ENCODE measurements at regions not wholly inside any gene's neighbourhood (a gene's known extent, or its start where the extent isn't known, plus 50 kb on each side); places are given as distances from the start of the nearest gene placed in this dataset.

GRCh38 chr5:4969351-4969750 lies 170.8 kb upstream of the ADAMTS16 start:
- Histone ChIP-seq H2AFZ (ENCODE audit: insufficient read depth, low read depth, low read length, poor library complexity, severe bottlenecking) (no peak overlapping the region), H3K4me1 (ENCODE audit: control insufficient read depth in 2 of 2, insufficient read depth in 2 of 2, low read length in 2 of 2) (no peaks in the 10 kb centered on the region), H3K4me2 (replicated peaks; ENCODE audit: low read depth, low read length, poor library complexity, severe bottlenecking) (no peak overlapping the region), H3K9ac (ENCODE audit: low read length) (no peak overlapping the region), H3K27me3 (replicated peaks in 1 of 4; ENCODE audit: control extremely low read depth in 1 of 4, control insufficient read depth in 3 of 4, insufficient read depth in 4 of 4, low read length in 3 of 4) (no peaks in the 10 kb centered on the region), H3K27ac (ENCODE audit: low read length in 2 of 2) (no peak overlapping the region), H3K4me3 (ENCODE audit: control extremely low read depth in 1 of 5, extremely low read depth in 1 of 5, insufficient read depth in 1 of 5, low read depth in 2 of 5, low read length in 4 of 5) (no peak overlapping the region), H3K36me3 (replicated peaks in 1 of 2; ENCODE audit: control extremely low read depth in 1 of 2, control insufficient read depth in 1 of 2, extremely low read depth in 1 of 2, insufficient read depth in 2 of 2, low read length in 1 of 2) (no peaks in the 10 kb centered on the region), H4K20me1 (ENCODE audit: control insufficient read depth, insufficient read depth, low read length, poor library complexity, severe bottlenecking) (no peaks in the 10 kb centered on the region), H3K9me3 (ENCODE audit: control extremely low read depth in 1 of 3, control insufficient read depth in 2 of 3, insufficient read depth in 1 of 3, low read length in 2 of 3) (no peaks in the 10 kb centered on the region), H3K79me2 (ENCODE audit: control insufficient read depth, insufficient read depth, low read length) (no peaks in the 10 kb centered on the region)
- CTCF ChIA-PET: no interaction called here
- ATAC-seq (ENCODE audit: low read depth) (no peak), DNase-seq (no peak)
- Mint-ChIP-seq H3K27ac (no peak overlapping the region), H3K9me3 (ENCODE audit: insufficient read depth) (no peaks in the 10 kb centered on the region), H3K27me3 (no peaks in the 10 kb centered on the region), H3K4me1 (no peaks in the 10 kb centered on the region), H3K4me3 (no peak overlapping the region)
- intact Hi-C loops (cut with micrococcal nuclease): no loop called here
- no peak for TF ChIP-seq CTCF (IDR thresholded peaks at IDR 0.05)
- TF ChIP-seq EZH2 (IDR thresholded peaks at IDR 0.05; ENCODE audit: borderline replicate concordance, insufficient read depth, low read depth, low read length, poor library complexity, severe bottlenecking): no peak
- POLR2A ChIA-PET: no interaction called here
- no CpG with 5 or more reads among the region's 4 CpGs for WGBS (ENCODE audit: insufficient coverage)

GRCh38 chr5:4970171-4970570 lies 170.0 kb upstream of the ADAMTS16 start:
- Histone ChIP-seq H3K27ac (ENCODE audit: low read length in 2 of 2) (no peak overlapping the region), H3K36me3 (replicated peaks in 1 of 2; ENCODE audit: control extremely low read depth in 1 of 2, control insufficient read depth in 1 of 2, extremely low read depth in 1 of 2, insufficient read depth in 2 of 2, low read length in 1 of 2) (no peaks in the 10 kb centered on the region), H3K4me2 (replicated peaks; ENCODE audit: low read depth, low read length, poor library complexity, severe bottlenecking) (no peak overlapping the region), H3K27me3 (replicated peaks in 1 of 4; ENCODE audit: control extremely low read depth in 1 of 4, control insufficient read depth in 3 of 4, insufficient read depth in 4 of 4, low read length in 3 of 4) (no peaks in the 10 kb centered on the region), H3K4me1 (ENCODE audit: control insufficient read depth in 2 of 2, insufficient read depth in 2 of 2, low read length in 2 of 2) (no peaks in the 10 kb centered on the region), H3K4me3 (ENCODE audit: control extremely low read depth in 1 of 5, extremely low read depth in 1 of 5, insufficient read depth in 1 of 5, low read depth in 2 of 5, low read length in 4 of 5) (no peak overlapping the region), H2AFZ (ENCODE audit: insufficient read depth, low read depth, low read length, poor library complexity, severe bottlenecking) (no peak overlapping the region), H3K9ac (ENCODE audit: low read length) (no peak overlapping the region), H3K79me2 (ENCODE audit: control insufficient read depth, insufficient read depth, low read length) (no peaks in the 10 kb centered on the region), H3K9me3 (ENCODE audit: control extremely low read depth in 1 of 3, control insufficient read depth in 2 of 3, insufficient read depth in 1 of 3, low read length in 2 of 3) (no peaks in the 10 kb centered on the region), H4K20me1 (ENCODE audit: control insufficient read depth, insufficient read depth, low read length, poor library complexity, severe bottlenecking) (no peaks in the 10 kb centered on the region)
- CTCF ChIA-PET: no interaction called here
- H3K9me3 Mint-ChIP-seq (ENCODE audit: insufficient read depth): no peaks in the 10 kb centered on the region
- H3K4me1 Mint-ChIP-seq: no peaks in the 10 kb centered on the region
- no peak for ATAC-seq (ENCODE audit: low read depth)
- no peak for DNase-seq
- no peak overlapping the region for H3K4me3 Mint-ChIP-seq
- H3K27me3 Mint-ChIP-seq: no peaks in the 10 kb centered on the region
- H3K27ac Mint-ChIP-seq: no peak overlapping the region
- POLR2A ChIA-PET: no interaction called here
- intact Hi-C loops (cut with micrococcal nuclease): no loop called here
- WGBS (ENCODE audit: insufficient coverage): no CpG with 5 or more reads among the region's 4 CpGs
- TF ChIP-seq CTCF (IDR thresholded peaks at IDR 0.05) (no peak), EZH2 (IDR thresholded peaks at IDR 0.05; ENCODE audit: borderline replicate concordance, insufficient read depth, low read depth, low read length, poor library complexity, severe bottlenecking) (no peak)
